Esophagus muscularis mucosa (tissue), 4 donors: ENCODE measurements at regions not wholly inside any gene's neighbourhood (a gene's known extent, or its start where the extent isn't known, plus 50 kb on each side); places are given as distances from the start of the nearest gene placed in this dataset.

ENCODE experiments used
- DNase-seq: peaks from one replicate; pipeline ENCODE4 v3.0.0-alpha.2; 2017; ENCODE audit errors: extremely low spot score
- H3K27ac ChIP-seq, 4 donors: fragments of 200-600 bp; sonication (generic); replicated peaks in 1 of 4; 1 replicate in 3 of 4; 2 replicates in 1 of 4; pipeline ENCODE4 v1.5.1; 2016 to 2019; ENCODE audit warnings: mild to moderate bottlenecking in 1 of 4
- H3K27me3 ChIP-seq, 4 donors: fragments of 200-600 bp; sonication (generic); one replicate each; pipeline versions ENCODE4 v1.5.1 to v1.6.0; 2016 to 2019
- H3K36me3 ChIP-seq, 4 donors: fragments of 200-600 bp; sonication (generic); one replicate each; pipeline ENCODE4 v1.5.1; 2016 to 2019
- H3K4me1 ChIP-seq, 4 donors: fragments of 200-600 bp; sonication (generic); one replicate each; pipeline ENCODE4 v1.5.1; 2016 to 2019
- H3K4me3 ChIP-seq, 4 donors: fragments of 200-600 bp; sonication (generic); 1 replicate in 2 of 4; 2 replicates in 2 of 4; pipeline ENCODE4 v1.5.1; 2016 to 2019; ENCODE audit warnings: mild to moderate bottlenecking in 4 of 4, moderate library complexity in 1 of 4
- H3K9me3 ChIP-seq, 4 donors: fragments of 200-600 bp; sonication (generic); 1 replicate in 3 of 4; 2 replicates in 1 of 4; pipeline ENCODE4 v1.5.1; 2016 to 2019
- CTCF ChIP-seq, 3 experiments: fragments of 200-600 bp in 2 of 3; fragments of 450-650 bp in 1 of 3; sonication (generic) in 2 of 3; IDR thresholded peaks; one replicate each; pipeline ENCODE4 v1.5.1; 2017 to 2019; ENCODE audit warnings: antibody characterized with exemption in 3 of 3, mild to moderate bottlenecking in 2 of 3, moderate library complexity in 1 of 3
- EP300 ChIP-seq: sonication (generic); formaldehyde crosslinking; IDR thresholded peaks from one replicate; pipeline ENCODE4 v1.6.1; 2017; ENCODE audit warnings: antibody characterized with exemption
- POLR2A ChIP-seq: fragments of 450-650 bp; IDR thresholded peaks from one replicate; pipeline ENCODE4 v1.6.1; 2017; ENCODE audit warnings: antibody characterized with exemption, moderate library complexity, mild to moderate bottlenecking, low read depth
- POLR2AphosphoS5 ChIP-seq, 2 donors: sonication (generic); formaldehyde crosslinking; IDR thresholded peaks; one replicate each; pipeline ENCODE4 v1.6.1; 2017; ENCODE audit warnings: antibody characterized with exemption in 2 of 2
- WGBS: methylation state at CpG from one replicate; pipeline ENCODE4 v1.1.5; 2018; 5-methylcytosine and 5-hydroxymethylcytosine counted together
- intact Hi-C: fragments of 100-400 bp; cut with DNase I; formaldehyde crosslinking; loops from one replicate; pipeline ENCODE4 v1.15.1; 2023

GRCh38 chr2:187799601-187800000 is 245.4 kb upstream of the TFPI start:
- H3K27ac ChIP-seq, result no peak overlapping the region
- H3K36me3 ChIP-seq, result no peaks in the 10 kb centered on the region
- no peak for TF ChIP-seq EP300
- no peak for TF ChIP-seq CTCF (IDR thresholded peaks at IDR 0.05)
- no peak for TF ChIP-seq POLR2A
- no peak for TF ChIP-seq POLR2AphosphoS5 (IDR thresholded peaks at IDR 0.05)
- peaks cover 0 to 18% (median 3%) of the 10 kb centered on the region in 4 donors for H3K9me3 ChIP-seq
- H3K4me3 ChIP-seq, result no peak overlapping the region
- 90% methylated on average over 5 of the region's 5 CpGs for WGBS
- no peak for DNase-seq
- intact Hi-C loops, result no loop called here
- H3K4me1 ChIP-seq, result no peaks in the 10 kb centered on the region
- H3K27me3 ChIP-seq, result no peaks in the 10 kb centered on the region

- DNase-seq, result no peak
- Histone ChIP-seq H3K4me1 (no peaks in the 10 kb centered on the region), H3K36me3 (no peaks in the 10 kb centered on the region), H3K27ac (no peak overlapping the region), H3K4me3 (no peak overlapping the region), H3K9me3 (peaks cover 0 to 9% (median 2%) of the 10 kb centered on the region in 4 donors), H3K27me3 (no peaks in the 10 kb centered on the region)
- intact Hi-C loops, result no loop called here
- WGBS, result 78% methylated on average over 4 of the region's 4 CpGs
- no peak for TF ChIP-seq EP300
- TF ChIP-seq POLR2AphosphoS5 (IDR thresholded peaks at IDR 0.05), result no peak
- TF ChIP-seq POLR2A, result no peak
- TF ChIP-seq CTCF (IDR thresholded peaks at IDR 0.05), result no peak
Measured at GRCh38 chr2:187803816-187804215, 249.6 kb upstream of the TFPI start.

- intact Hi-C loops, result no loop called here
- no peaks in the 10 kb centered on the region for H3K36me3 ChIP-seq
- no peaks in the 10 kb centered on the region for H3K9me3 ChIP-seq
- H3K27me3 ChIP-seq, result no peaks in the 10 kb centered on the region
- H3K4me3 ChIP-seq, result no peak overlapping the region
- WGBS, result 81% methylated on average over 3 of the region's 3 CpGs
- no peak for TF ChIP-seq POLR2AphosphoS5 (IDR thresholded peaks at IDR 0.05)
- TF ChIP-seq POLR2A, result no peak
- TF ChIP-seq CTCF (IDR thresholded peaks at IDR 0.05), result no peak
- TF ChIP-seq EP300, result no peak
- DNase-seq, result no peak
- no peak overlapping the region for H3K27ac ChIP-seq
- no peaks in the 10 kb centered on the region for H3K4me1 ChIP-seq
Measured at GRCh38 chr2:187815113-187815512, 260.9 kb upstream of the TFPI start.

GRCh38 chr2:187819624-187820023 is 265.4 kb upstream of the TFPI start:
- DNase-seq, result no peak
- no peak overlapping the region for H3K4me3 ChIP-seq
- no peaks in the 10 kb centered on the region for H3K9me3 ChIP-seq
- no peaks in the 10 kb centered on the region for H3K4me1 ChIP-seq
- intact Hi-C loops, result no loop called here
- no peaks in the 10 kb centered on the region for H3K36me3 ChIP-seq
- no peaks in the 10 kb centered on the region for H3K27me3 ChIP-seq
- TF ChIP-seq POLR2AphosphoS5 (IDR thresholded peaks at IDR 0.05) (no peak), POLR2A (no peak), CTCF (IDR thresholded peaks at IDR 0.05) (no peak), EP300 (no peak)
- H3K27ac ChIP-seq, result no peak overlapping the region
- WGBS, result 96% methylated on average over 1 of the region's 1 CpG

- intact Hi-C loops, result no loop called here
- no peaks in the 10 kb centered on the region for H3K27me3 ChIP-seq
- WGBS, result 95% methylated on average over 12 of the region's 12 CpGs
- H3K27ac ChIP-seq, result no peak overlapping the region
- H3K4me1 ChIP-seq, result no peaks in the 10 kb centered on the region
- no peak for TF ChIP-seq EP300
- no peak for TF ChIP-seq CTCF (IDR thresholded peaks at IDR 0.05)
- TF ChIP-seq POLR2AphosphoS5 (IDR thresholded peaks at IDR 0.05), result no peak
- TF ChIP-seq POLR2A, result no peak
- peaks cover 0 to 5% (median 0%) of the 10 kb centered on the region in 4 donors for H3K9me3 ChIP-seq
- H3K4me3 ChIP-seq, result no peak overlapping the region
- no peak for DNase-seq
- no peaks in the 10 kb centered on the region for H3K36me3 ChIP-seq
Measured at GRCh38 chr2:187825108-187825507, 270.9 kb upstream of the TFPI start.
